HEK293 (cell line): ENCODE measurements at regions not wholly inside any gene's neighbourhood (a gene's known extent, or its start where the extent isn't known, plus 50 kb on each side); places are given as distances from the start of the nearest gene placed in this dataset.

Experiments
- CTCF ChIA-PET: fragments of 350-600 bp; formaldehyde crosslinking; extraction: SDS; loops from one replicate; lab custom pipeline; 2021; ENCODE audit warnings: antibody characterized with exemption; lab: Yijun Ruan, JAX
- POLR2A ChIA-PET: fragments of 300-600 bp; formaldehyde crosslinking; extraction: SDS; loops from one replicate; lab custom pipeline; 2020; ENCODE audit warnings: antibody characterized with exemption, inconsistent platforms; lab: Yijun Ruan, JAX
- H3K27ac ChIP-seq: fragments of 200-500 bp; sonication (Bioruptor generic); 2 replicates; pipeline ENCODE4 v1.5.1; 2014; ENCODE audit warnings: low read depth, low read length, control low read depth, inconsistent platforms; ENCODE audit errors: extremely low read depth
- H3K36me3 ChIP-seq, 2 experiments: fragments of 200-500 bp in 1 of 2; sonication (Bioruptor generic) in 1 of 2; 1 replicate in 1 of 2; 2 replicates in 1 of 2; pipeline ENCODE4 v1.5.1; 2014 to 2017; ENCODE audit warnings: inconsistent platforms in 2 of 2, low read length in 2 of 2; ENCODE audit not compliant: control insufficient read depth in 2 of 2, insufficient read depth in 1 of 2
- H3K4me1 ChIP-seq: fragments of 200-500 bp; sonication (Bioruptor generic); 2 replicates; pipeline ENCODE4 v1.5.1; 2014; ENCODE audit warnings: mild to moderate bottlenecking, low read length, inconsistent platforms; ENCODE audit not compliant: control insufficient read depth, insufficient read depth
- H3K4me3 ChIP-seq: 2 replicates; pipeline ENCODE4 v1.5.1; 2011; ENCODE audit warnings: low read depth, mild to moderate bottlenecking, control low read depth, low read length, moderate library complexity
- H3K9me3 ChIP-seq: fragments of 200-500 bp; sonication (Bioruptor generic); 2 replicates; pipeline ENCODE4 v1.5.1; 2014; ENCODE audit warnings: low read depth, low read length, inconsistent platforms; ENCODE audit not compliant: control insufficient read depth, insufficient read depth
- GLIS1 ChIP-seq: fragments of 450-650 bp; formaldehyde crosslinking; IDR thresholded peaks from 2 replicates; pipeline ENCODE4 v1.5.1; 2016; ENCODE audit warnings: missing biosample characterization, missing genetic modification characterization
- KLF8 ChIP-seq: fragments of 450-650 bp; formaldehyde crosslinking; IDR thresholded peaks from 2 replicates; pipeline ENCODE4 v1.5.1; 2016; ENCODE audit warnings: missing biosample characterization, missing genetic modification characterization
- SP2 ChIP-seq: fragments of 450-650 bp; formaldehyde crosslinking; IDR thresholded peaks from 2 replicates; pipeline ENCODE4 v1.5.1; 2016; ENCODE audit warnings: missing biosample characterization, missing genetic modification characterization
- SP3 ChIP-seq: fragments of 450-650 bp; formaldehyde crosslinking; IDR thresholded peaks from 2 replicates; pipeline ENCODE4 v1.5.1; 2016; ENCODE audit warnings: missing biosample characterization, missing genetic modification characterization
- SP7 ChIP-seq: fragments of 450-650 bp; formaldehyde crosslinking; IDR thresholded peaks from 2 replicates; pipeline ENCODE4 v1.5.1; 2016; ENCODE audit warnings: missing biosample characterization, missing genetic modification characterization
- ZIC2 ChIP-seq: fragments of 450-650 bp; formaldehyde crosslinking; IDR thresholded peaks from 2 replicates; pipeline ENCODE4 v1.5.1; 2016; ENCODE audit warnings: missing biosample characterization, missing genetic modification characterization
- ZNF324 ChIP-seq: fragments of 450-650 bp; formaldehyde crosslinking; IDR thresholded peaks from 2 replicates; pipeline ENCODE4 v1.5.1; 2016; ENCODE audit warnings: missing biosample characterization, missing genetic modification characterization
- ZNF571 ChIP-seq: fragments of 450-650 bp; formaldehyde crosslinking; IDR thresholded peaks from 2 replicates; pipeline ENCODE4 v1.5.0; 2017; ENCODE audit warnings: missing biosample characterization, missing genetic modification characterization
- ZNF843 ChIP-seq: fragments of 450-650 bp; formaldehyde crosslinking; IDR thresholded peaks from 2 replicates; pipeline ENCODE4 v1.5.1; 2016; ENCODE audit warnings: missing biosample characterization, missing genetic modification characterization
- ZSCAN23 ChIP-seq: fragments of 450-650 bp; formaldehyde crosslinking; IDR thresholded peaks from 2 replicates; pipeline ENCODE4 v1.5.1; 2016; ENCODE audit warnings: missing biosample characterization, missing genetic modification characterization
- TF ChIP-seq, protein P1 (sequence below): fragments of 450-650 bp; IDR thresholded peaks from 2 replicates; pipeline ENCODE4 v1.5.1; 2018; ENCODE audit warnings: missing biosample characterization, mild to moderate bottlenecking, missing genetic modification characterization
- TF ChIP-seq, protein P2 (sequence below): fragments of 450-650 bp; formaldehyde crosslinking; IDR thresholded peaks from 2 replicates; pipeline ENCODE4 v1.5.1; 2016; ENCODE audit warnings: missing biosample characterization, missing genetic modification characterization, borderline replicate concordance
- TF ChIP-seq, protein P3 (sequence below): fragments of 450-650 bp; formaldehyde crosslinking; IDR thresholded peaks from 2 replicates; pipeline ENCODE4 v1.5.1; 2016; ENCODE audit warnings: missing biosample characterization, missing genetic modification characterization
- TF ChIP-seq, protein P4 (sequence below): sonication (generic); formaldehyde crosslinking; IDR thresholded peaks from 2 replicates; pipeline ENCODE4 v1.8.1; 2022; ENCODE audit warnings: mild to moderate bottlenecking, moderate library complexity, missing genetic modification reagents

DNA sequence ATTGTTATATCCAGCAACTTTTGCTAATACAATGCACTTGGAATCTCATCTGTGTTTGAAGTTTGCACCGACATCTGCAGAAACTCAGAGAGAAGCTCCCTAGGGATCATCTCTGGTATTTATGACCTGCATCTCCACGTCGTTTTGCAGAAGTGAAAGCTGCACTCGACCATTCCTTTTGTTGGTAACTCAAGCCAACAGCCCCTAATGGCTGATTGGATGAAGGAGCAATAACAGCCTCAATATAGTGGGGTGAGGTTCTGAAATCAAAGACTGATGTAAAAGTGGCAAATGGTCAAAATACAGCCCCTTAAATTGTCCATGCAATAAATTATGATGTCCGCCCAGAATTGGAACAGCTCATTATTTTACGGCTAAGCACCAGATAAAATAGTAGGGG, 344.2 kb upstream of the KAZN start:
- POLR2A ChIA-PET, result no interaction called here
- Histone ChIP-seq H3K36me3 (no peaks in the 10 kb centered on the region), H3K4me3 (no peak overlapping the region), H3K27ac (no peak overlapping the region), H3K9me3 (no peaks in the 10 kb centered on the region), H3K4me1 (no peaks in the 10 kb centered on the region)
- CTCF ChIA-PET, result interaction anchor here (1.0 kb wide), 1 partner anchor 16 kb away, joined by 3 read pairs; no protein-coding TSS in a partner anchor
- TF ChIP-seq, protein P1, sequence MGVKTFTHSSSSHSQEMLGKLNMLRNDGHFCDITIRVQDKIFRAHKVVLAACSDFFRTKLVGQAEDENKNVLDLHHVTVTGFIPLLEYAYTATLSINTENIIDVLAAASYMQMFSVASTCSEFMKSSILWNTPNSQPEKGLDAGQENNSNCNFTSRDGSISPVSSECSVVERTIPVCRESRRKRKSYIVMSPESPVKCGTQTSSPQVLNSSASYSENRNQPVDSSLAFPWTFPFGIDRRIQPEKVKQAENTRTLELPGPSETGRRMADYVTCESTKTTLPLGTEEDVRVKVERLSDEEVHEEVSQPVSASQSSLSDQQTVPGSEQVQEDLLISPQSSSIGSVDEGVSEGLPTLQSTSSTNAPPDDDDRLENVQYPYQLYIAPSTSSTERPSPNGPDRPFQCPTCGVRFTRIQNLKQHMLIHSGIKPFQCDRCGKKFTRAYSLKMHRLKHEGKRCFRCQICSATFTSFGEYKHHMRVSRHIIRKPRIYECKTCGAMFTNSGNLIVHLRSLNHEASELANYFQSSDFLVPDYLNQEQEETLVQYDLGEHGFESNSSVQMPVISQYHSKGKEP (tag by site-specific recombination), result no peak
- TF ChIP-seq, all 188 proteins: peak for 0

DNA sequence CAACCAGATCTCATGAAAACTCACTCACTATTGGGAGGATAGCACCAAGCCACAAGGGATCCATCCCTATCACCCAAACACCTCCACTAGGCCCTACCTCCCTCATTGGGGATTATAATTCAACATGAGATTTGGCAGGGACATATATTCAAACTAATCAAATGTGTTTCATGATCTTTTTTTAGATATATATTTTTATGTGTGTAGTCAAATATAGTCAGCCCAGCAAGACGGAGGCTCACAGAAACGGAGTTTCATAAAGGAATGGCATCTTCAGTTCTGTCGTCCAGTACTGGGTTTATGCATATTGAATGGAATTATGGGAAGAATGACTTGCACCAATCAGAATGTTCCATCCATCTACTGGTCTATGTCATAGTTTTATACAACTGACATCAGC, 343.3 kb upstream of the KAZN start:
- Histone ChIP-seq H3K27ac (no peak overlapping the region), H3K4me3 (no peak overlapping the region), H3K4me1 (no peaks in the 10 kb centered on the region), H3K9me3 (no peaks in the 10 kb centered on the region), H3K36me3 (no peaks in the 10 kb centered on the region)
- POLR2A ChIA-PET, result no interaction called here
- TF ChIP-seq ZSCAN23 (tag by site-specific recombination) (no peak), ZNF324 (tag by site-specific recombination) (no peak)
- CTCF ChIA-PET, result interaction anchor here (1.0 kb wide), 1 partner anchor 15 kb away, joined by 3 read pairs; no protein-coding TSS in a partner anchor

DNA sequence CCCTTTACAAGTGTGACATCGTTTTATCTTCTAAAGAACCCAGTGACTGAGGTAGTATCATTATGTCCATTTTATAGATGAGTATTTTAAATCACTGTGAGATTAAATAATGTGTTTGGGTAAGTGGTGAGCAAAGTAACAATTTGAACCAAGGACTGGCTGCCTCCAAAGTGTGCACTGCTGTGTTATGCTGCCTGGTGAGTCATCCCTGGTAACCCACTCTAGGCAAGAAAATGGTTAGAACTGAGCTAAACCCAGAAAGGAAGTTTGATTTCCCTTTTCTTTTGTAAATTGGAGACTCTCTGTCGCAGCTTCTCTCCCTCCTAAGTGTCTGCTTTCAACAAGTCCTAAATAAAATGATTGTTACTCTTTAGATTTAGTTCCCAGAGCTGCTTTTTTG, 342.8 kb upstream of the KAZN start:
- no peak for TF ChIP-seq ZNF571 (tag by site-specific recombination)
- TF ChIP-seq, protein P2, sequence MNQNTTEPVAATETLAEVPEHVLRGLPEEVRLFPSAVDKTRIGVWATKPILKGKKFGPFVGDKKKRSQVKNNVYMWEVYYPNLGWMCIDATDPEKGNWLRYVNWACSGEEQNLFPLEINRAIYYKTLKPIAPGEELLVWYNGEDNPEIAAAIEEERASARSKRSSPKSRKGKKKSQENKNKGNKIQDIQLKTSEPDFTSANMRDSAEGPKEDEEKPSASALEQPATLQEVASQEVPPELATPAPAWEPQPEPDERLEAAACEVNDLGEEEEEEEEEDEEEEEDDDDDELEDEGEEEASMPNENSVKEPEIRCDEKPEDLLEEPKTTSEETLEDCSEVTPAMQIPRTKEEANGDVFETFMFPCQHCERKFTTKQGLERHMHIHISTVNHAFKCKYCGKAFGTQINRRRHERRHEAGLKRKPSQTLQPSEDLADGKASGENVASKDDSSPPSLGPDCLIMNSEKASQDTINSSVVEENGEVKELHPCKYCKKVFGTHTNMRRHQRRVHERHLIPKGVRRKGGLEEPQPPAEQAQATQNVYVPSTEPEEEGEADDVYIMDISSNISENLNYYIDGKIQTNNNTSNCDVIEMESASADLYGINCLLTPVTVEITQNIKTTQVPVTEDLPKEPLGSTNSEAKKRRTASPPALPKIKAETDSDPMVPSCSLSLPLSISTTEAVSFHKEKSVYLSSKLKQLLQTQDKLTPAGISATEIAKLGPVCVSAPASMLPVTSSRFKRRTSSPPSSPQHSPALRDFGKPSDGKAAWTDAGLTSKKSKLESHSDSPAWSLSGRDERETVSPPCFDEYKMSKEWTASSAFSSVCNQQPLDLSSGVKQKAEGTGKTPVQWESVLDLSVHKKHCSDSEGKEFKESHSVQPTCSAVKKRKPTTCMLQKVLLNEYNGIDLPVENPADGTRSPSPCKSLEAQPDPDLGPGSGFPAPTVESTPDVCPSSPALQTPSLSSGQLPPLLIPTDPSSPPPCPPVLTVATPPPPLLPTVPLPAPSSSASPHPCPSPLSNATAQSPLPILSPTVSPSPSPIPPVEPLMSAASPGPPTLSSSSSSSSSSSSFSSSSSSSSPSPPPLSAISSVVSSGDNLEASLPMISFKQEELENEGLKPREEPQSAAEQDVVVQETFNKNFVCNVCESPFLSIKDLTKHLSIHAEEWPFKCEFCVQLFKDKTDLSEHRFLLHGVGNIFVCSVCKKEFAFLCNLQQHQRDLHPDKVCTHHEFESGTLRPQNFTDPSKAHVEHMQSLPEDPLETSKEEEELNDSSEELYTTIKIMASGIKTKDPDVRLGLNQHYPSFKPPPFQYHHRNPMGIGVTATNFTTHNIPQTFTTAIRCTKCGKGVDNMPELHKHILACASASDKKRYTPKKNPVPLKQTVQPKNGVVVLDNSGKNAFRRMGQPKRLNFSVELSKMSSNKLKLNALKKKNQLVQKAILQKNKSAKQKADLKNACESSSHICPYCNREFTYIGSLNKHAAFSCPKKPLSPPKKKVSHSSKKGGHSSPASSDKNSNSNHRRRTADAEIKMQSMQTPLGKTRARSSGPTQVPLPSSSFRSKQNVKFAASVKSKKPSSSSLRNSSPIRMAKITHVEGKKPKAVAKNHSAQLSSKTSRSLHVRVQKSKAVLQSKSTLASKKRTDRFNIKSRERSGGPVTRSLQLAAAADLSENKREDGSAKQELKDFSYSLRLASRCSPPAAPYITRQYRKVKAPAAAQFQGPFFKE (tag by site-specific recombination), result no peak
- TF ChIP-seq GLIS1 (tag by site-specific recombination), result no peak
- no peak for TF ChIP-seq SP2 (tag by site-specific recombination)
- no peak for TF ChIP-seq ZNF843
- TF ChIP-seq SP3 (tag by site-specific recombination), result no peak
- TF ChIP-seq SP7, result no peak
- TF ChIP-seq KLF8 (tag by site-specific recombination), result no peak
- TF ChIP-seq, protein P3, sequence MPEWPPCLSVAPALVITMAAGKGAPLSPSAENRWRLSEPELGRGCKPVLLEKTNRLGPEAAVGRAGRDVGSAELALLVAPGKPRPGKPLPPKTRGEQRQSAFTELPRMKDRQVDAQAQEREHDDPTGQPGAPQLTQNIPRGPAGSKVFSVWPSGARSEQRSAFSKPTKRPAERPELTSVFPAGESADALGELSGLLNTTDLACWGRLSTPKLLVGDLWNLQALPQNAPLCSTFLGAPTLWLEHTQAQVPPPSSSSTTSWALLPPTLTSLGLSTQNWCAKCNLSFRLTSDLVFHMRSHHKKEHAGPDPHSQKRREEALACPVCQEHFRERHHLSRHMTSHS (tag by site-specific recombination), result no peak
- no peak for TF ChIP-seq ZIC2 (tag by site-specific recombination)
- TF ChIP-seq, protein P4, sequence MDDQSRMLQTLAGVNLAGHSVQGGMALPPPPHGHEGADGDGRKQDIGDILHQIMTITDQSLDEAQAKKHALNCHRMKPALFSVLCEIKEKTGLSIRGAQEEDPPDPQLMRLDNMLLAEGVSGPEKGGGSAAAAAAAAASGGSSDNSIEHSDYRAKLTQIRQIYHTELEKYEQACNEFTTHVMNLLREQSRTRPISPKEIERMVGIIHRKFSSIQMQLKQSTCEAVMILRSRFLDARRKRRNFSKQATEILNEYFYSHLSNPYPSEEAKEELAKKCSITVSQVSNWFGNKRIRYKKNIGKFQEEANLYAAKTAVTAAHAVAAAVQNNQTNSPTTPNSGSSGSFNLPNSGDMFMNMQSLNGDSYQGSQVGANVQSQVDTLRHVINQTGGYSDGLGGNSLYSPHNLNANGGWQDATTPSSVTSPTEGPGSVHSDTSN (CRISPR knock-in tag), result no peak
- ChIA-PET POLR2A (no interaction called here), CTCF (no interaction called here)
- Histone ChIP-seq H3K4me1 (no peaks in the 10 kb centered on the region), H3K36me3 (no peaks in the 10 kb centered on the region), H3K9me3 (no peaks in the 10 kb centered on the region), H3K4me3 (no peak overlapping the region), H3K27ac (no peak overlapping the region)
